SIG-M5 (cell line): ENCODE measurements at regions not wholly inside any gene's neighbourhood (a gene's known extent, or its start where the extent isn't known, plus 50 kb on each side); places are given as distances from the start of the nearest gene placed in this dataset.

Source experiments
- DNase-seq: peaks from one replicate; lab custom pipeline; 2025; lab: John Stamatoyannopoulos, UW

DNA sequence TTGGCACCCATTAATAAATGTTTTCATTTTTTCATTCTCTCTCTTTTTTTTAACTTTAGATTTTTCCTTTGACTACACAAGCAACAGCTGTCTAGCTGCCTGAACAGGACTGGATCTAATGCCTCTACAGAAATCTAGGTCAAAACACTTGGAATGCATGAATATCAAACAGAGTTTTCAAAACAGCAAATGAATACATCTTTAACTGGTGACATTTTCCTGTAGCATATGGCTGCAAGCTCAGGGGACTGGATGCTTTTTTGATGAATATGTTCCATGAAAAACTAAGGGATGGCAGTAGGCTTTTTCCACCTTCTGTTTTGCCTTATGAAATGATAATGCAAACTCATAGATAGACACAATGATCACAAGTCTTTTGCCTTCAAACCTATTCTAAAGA lies 661.7 kb downstream of the MCTP2 start:
- no peak for DNase-seq

- no peak for DNase-seq
Observed at GRCh38 chr15:94894056-94894455, 662.7 kb downstream of the MCTP2 start.

- no peak for DNase-seq
Observed at GRCh38 chr15:94909510-94909909, 678.1 kb downstream of the MCTP2 start.

GRCh38 chr15:94910166-94910565 lies 678.8 kb downstream of the MCTP2 start:
- no peak for DNase-seq

DNA sequence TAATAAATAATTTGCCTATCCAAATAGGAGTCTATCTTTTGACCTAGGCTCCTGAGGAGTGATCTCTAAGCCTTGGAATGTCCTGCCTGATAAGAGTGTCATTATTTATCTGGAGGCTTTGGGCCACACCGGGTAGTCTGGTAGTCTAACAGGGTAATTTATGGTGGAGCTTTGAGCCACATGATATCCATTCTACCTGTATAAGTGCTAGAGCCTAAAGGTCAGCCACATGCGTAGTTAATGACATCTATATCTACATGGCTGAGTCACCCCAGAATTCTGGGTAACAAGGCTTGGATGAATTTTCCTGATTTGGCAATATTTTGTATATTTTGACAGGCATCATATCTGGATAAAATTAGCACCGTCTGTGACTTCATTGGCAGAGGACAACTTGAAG lies 681.4 kb downstream of the MCTP2 start:
- no peak for DNase-seq

- no peak for DNase-seq
Observed at GRCh38 chr15:94917068-94917467, 685.7 kb downstream of the MCTP2 start.

DNA sequence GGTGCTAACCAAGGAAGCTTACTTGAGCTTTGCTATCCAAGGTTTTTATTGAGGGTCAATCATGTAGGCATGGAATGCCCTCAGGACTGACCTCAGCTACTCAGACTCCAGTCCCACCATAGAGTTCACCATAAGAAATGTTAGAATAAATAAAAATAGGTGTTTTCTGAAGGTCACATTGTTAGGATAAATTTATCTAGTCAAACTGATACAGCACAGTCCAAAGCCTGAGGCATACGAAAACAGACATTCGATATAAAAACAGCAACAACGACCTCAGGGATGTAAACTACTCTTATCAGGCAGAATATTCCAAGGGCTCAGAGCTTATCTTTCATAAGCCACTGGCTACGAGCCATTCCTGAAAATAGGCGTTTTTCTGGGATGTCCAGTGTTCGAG lies 690.6 kb downstream of the MCTP2 start:
- DNase-seq: no peak

- DNase-seq: no peak
Observed at GRCh38 chr15:94924057-94924456, 692.7 kb downstream of the MCTP2 start.

- no peak for DNase-seq
Observed at GRCh38 chr15:94924971-94925598, 693.7 kb downstream of the MCTP2 start.

- no peak for DNase-seq
Observed at GRCh38 chr15:94925680-94926079, 694.3 kb downstream of the MCTP2 start.

DNA sequence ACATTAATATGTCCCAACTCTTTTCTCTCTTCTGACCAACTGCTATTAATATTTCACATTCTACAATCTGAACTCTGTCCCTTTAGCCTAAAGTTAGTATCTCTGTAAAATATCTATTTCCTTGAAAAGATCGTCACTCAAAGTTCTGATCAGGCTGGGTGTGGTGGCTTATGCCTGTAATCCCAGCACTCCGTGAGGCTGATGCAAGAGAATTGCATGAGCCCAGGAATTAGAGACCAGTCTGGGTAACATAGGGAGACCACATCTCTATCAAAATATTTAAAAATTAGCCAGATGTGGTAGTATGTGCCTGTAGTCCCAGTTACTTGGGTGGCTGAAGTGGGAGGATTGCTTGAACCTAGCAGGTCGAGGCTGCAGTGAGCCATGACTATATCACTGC lies 695.6 kb downstream of the MCTP2 start:
- DNase-seq: no peak

DNA sequence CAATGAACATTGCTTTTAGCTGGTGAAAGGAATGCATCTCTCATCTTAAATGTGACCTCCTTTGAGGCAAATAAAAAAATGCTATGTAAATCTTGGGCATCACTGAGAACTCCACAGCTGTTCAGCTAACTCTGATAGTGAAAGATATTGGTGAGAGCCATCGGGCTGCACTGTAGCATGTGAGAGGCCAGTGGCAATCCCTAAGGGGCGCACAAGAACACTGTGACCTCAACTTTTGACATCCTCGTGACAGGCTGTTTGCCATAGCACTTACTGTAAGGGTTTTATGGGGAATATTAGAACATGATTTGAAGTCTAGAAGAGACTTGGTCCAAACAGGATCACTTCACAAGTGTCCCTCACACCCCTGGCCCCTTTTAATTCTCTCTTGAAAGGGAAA lies 697.9 kb downstream of the MCTP2 start:
- DNase-seq: no peak

DNA sequence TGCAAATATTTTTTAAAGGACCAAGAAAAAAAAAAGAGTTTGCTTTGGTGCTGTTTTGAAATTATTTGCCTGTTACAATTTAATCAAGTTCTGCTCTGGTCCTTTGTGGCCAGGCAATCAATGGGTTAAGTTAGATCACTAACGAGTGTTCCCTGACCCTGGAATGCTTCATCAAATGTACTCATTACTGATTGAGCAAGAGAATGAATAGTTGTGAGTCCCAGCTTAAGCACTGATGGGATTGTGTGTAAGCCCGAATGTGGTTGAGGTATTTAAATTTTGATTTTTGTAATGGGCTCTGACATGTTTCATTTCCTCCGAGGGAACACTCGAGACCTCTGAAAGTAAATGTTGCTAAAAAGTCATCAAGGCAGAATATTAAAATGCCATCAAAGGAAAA lies 699.1 kb downstream of the MCTP2 start:
- DNase-seq: no peak

- no peak for DNase-seq
Observed at GRCh38 chr15:94930960-94931359, 699.6 kb downstream of the MCTP2 start.

- no peak for DNase-seq
Observed at GRCh38 chr15:94934440-94934839, 703.1 kb downstream of the MCTP2 start.

DNA sequence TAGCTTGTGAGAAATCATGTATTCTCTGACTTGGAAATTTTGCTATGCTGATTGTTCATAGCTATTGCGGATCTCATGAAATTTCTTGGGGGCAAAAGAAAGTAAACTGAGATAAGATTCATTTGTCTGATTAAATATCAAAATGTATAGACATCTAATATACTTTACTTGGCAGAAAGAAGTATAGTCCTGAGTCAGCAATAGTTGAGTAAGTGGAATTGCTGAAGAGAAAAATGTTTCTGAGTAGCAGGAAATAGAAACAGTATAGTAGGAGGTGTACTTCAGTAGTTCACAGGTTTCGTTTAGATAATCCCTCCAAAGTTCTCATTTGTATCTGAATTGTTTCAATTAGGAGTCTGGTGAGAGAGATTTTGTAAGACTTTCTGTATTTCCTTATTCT lies 705.9 kb downstream of the MCTP2 start:
- no peak for DNase-seq

DNA sequence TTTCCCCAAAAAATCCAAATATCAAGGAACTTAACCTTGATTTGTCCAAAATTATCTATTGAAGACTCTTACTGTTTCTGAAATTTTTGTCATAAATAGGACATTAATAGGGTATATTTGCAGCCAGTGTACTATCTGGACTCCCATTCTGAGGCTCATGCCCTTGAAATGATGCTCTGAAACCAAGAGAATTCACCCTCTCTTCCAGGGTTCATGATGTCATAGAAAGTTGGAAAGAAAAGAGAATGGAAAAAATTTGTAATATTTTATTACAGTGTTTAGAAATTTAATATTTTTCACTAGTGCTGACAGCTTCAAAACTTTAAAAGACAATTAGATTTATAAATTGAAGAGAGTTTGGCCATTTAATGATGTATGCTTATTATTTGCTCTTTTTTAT lies 712.5 kb downstream of the MCTP2 start:
- DNase-seq: no peak

DNA sequence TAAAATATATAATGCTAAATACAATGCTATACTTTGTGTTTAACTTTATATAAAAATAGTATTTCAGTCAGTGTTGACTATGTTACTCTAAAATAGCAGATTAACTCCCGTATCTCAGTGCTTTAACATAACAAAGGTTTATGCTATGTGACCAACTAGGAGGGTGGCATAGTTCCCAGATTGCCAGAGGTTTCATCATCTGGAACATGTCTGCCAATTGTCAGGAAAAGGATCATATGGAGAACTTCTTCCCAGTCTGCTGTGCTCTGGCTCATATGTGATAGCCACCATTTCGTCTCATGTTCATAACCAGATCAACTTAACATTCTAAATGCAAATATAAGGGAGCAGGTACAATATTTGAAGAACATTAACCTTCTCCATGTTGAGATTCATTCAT lies 720.2 kb downstream of the MCTP2 start:
- no peak for DNase-seq

GRCh38 chr15:94963953-94964352 lies 732.6 kb downstream of the MCTP2 start:
- DNase-seq: no peak

DNA sequence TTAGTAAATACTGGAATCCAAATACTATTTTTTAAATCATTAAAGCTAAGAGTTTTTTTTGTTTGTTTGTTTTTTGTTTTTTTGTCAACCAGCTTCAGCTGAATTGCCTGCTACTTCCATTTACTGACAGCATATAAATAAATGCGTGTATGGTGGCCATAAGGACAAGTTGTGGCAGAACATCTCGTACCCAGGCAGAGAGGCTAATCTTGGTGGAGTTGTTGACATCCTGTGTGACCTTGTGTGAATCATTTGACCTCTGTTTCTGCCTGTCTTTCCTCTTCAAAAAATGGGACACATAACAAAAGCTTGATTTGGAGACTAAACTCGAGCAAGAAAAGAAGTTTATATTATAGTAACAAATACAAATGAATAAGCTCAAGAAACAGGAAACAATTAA lies 734.2 kb downstream of the MCTP2 start:
- DNase-seq: no peak

- no peak for DNase-seq
Observed at GRCh38 chr15:94968133-94968532, 736.8 kb downstream of the MCTP2 start.

GRCh38 chr15:94970096-94970495 lies 738.7 kb downstream of the MCTP2 start:
- no peak for DNase-seq

- DNase-seq: no peak
Observed at GRCh38 chr15:94970802-94971201, 739.4 kb downstream of the MCTP2 start.

- no peak for DNase-seq
Observed at GRCh38 chr15:94972314-94972713, 741.0 kb downstream of the MCTP2 start.

GRCh38 chr15:94987085-94987484 lies 755.7 kb downstream of the MCTP2 start:
- no peak for DNase-seq
